ENCODE measurements at regions not wholly inside any gene's neighbourhood (a gene's known extent, or its start where the extent isn't known, plus 50 kb on each side); places are given as distances from the start of the nearest gene placed in this dataset.

DNA sequence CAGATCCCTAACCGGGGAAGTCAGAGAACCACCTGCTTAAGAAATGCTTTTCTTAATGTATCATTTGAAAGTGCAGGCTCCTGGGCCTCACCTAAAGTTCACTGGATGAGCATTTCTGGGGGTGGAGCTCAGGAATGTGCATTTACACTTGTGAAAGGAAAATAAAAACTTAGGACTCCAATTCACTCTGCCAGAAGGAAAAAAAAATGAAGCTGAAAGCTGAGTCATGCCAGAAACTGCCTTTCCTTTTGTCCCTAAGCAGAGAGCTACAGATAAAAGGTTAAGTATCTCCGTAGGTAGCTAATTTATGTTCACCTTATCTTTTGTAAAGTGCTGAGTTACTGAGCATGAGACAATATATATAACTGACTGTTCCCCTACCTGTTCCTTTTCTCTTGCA is 229.5 kb upstream of the MEX3C start:
- Histone ChIP-seq H3K36me3 (no peaks in the 10 kb centered on the region), H3K27ac (replicated peaks in 1 of 4) (no peak overlapping the region), H3K27me3 (no peaks in the 10 kb centered on the region), H3K4me1 (no peaks in the 10 kb centered on the region), H3K4me3 (no peak overlapping the region), H3K9me3 (no peaks in the 10 kb centered on the region)
- intact Hi-C loops (cut with DNase I), result no loop called here
- 67% methylated on average over 2 of the region's 2 CpGs for WGBS
- DNase-seq (ENCODE audit: extremely low spot score), result no peak
- TF ChIP-seq, protein P1, sequence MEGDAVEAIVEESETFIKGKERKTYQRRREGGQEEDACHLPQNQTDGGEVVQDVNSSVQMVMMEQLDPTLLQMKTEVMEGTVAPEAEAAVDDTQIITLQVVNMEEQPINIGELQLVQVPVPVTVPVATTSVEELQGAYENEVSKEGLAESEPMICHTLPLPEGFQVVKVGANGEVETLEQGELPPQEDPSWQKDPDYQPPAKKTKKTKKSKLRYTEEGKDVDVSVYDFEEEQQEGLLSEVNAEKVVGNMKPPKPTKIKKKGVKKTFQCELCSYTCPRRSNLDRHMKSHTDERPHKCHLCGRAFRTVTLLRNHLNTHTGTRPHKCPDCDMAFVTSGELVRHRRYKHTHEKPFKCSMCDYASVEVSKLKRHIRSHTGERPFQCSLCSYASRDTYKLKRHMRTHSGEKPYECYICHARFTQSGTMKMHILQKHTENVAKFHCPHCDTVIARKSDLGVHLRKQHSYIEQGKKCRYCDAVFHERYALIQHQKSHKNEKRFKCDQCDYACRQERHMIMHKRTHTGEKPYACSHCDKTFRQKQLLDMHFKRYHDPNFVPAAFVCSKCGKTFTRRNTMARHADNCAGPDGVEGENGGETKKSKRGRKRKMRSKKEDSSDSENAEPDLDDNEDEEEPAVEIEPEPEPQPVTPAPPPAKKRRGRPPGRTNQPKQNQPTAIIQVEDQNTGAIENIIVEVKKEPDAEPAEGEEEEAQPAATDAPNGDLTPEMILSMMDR (IDR thresholded peaks at IDR 0.05), result no peak

GRCh38 chr18:51429644-51430043 is 232.2 kb upstream of the MEX3C start:
- H3K27me3 ChIP-seq, result no peaks in the 10 kb centered on the region
- TF ChIP-seq EP300 (IDR thresholded peaks at IDR 0.05) (no peak), POLR2A (IDR thresholded peaks at IDR 0.05; ENCODE audit: low read depth) (no peak), POLR2AphosphoS5 (IDR thresholded peaks at IDR 0.05) (no peak)
- TF ChIP-seq, protein P1 (IDR thresholded peaks at IDR 0.05), result no peak
- no peaks in the 10 kb centered on the region for H3K4me1 ChIP-seq
- H3K27ac ChIP-seq (replicated peaks in 1 of 4), result no peak overlapping the region
- no peaks in the 10 kb centered on the region for H3K36me3 ChIP-seq
- no peak for DNase-seq (ENCODE audit: extremely low spot score)
- intact Hi-C loops (cut with DNase I), result no loop called here
- H3K4me3 ChIP-seq, result no peak overlapping the region
- H3K9me3 ChIP-seq, result no peaks in the 10 kb centered on the region

GRCh38 chr18:51430538-51430937 is 233.1 kb upstream of the MEX3C start:
- Histone ChIP-seq H3K4me3 (no peak overlapping the region), H3K4me1 (no peaks in the 10 kb centered on the region), H3K27ac (replicated peaks in 1 of 4) (no peak overlapping the region), H3K27me3 (peaks cover 0 to 3% (median 0%) of the 10 kb centered on the region in 4 donors), H3K36me3 (no peaks in the 10 kb centered on the region), H3K9me3 (no peaks in the 10 kb centered on the region)
- 75% methylated on average over 1 of the region's 1 CpG for WGBS
- no peak for DNase-seq (ENCODE audit: extremely low spot score)
- TF ChIP-seq POLR2AphosphoS5 (IDR thresholded peaks at IDR 0.05) (no peak), POLR2A (IDR thresholded peaks at IDR 0.05; ENCODE audit: low read depth) (no peak), EP300 (IDR thresholded peaks at IDR 0.05) (no peak)
- TF ChIP-seq, protein P1 (IDR thresholded peaks at IDR 0.05), result no peak
- intact Hi-C loops (cut with DNase I), result no loop called here

DNA sequence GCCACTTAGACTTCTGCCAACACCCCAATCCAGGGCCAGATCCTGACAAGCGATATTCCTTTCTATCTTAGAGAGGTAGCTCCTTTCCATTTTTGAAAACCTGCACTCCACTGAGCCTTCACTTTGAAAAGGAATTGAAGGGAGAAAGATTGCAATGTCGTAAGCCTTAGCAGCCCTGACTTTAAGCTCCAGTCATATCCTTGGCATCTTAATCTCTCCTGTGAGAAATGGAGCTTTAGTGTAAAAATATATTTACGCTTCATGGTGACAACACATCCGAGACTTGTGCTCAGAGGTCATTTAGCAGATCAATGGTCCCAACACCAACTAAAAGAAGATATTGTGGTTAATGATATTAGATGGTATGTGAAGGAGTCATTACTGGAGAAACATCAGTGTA is 235.8 kb upstream of the MEX3C start:
- WGBS, result 77% methylated on average over 4 of the region's 4 CpGs
- Histone ChIP-seq H3K27ac (replicated peaks in 1 of 4) (no peak overlapping the region), H3K27me3 (peaks cover 0 to 6% (median 0%) of the 10 kb centered on the region in 4 donors), H3K4me1 (no peaks in the 10 kb centered on the region), H3K9me3 (no peaks in the 10 kb centered on the region), H3K36me3 (no peaks in the 10 kb centered on the region), H3K4me3 (no peak overlapping the region)
- TF ChIP-seq EP300 (IDR thresholded peaks at IDR 0.05) (no peak), POLR2AphosphoS5 (IDR thresholded peaks at IDR 0.05) (no peak), POLR2A (IDR thresholded peaks at IDR 0.05; ENCODE audit: low read depth) (no peak)
- TF ChIP-seq, protein P1 (IDR thresholded peaks at IDR 0.05), result no peak
- intact Hi-C loops (cut with DNase I), result no loop called here
- no peak for DNase-seq (ENCODE audit: extremely low spot score)

DNA sequence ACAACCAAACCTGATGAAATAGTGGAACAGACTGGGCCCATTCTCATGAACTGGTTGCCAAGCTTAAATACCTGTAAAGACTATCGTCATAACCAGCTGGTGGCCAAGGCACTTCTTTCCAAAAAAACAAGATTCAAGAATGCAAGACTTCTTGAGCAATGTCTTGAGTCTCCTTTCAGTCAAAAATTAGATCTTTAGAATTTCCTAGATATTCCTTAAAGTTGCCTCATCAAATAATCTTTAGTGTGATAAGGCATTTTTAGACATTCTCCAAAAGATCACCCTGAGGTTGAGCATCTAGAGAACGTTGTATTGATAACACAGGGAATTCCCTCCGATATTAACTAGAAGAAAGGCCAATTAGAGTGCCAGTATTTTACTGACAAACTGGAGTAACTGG is 236.4 kb upstream of the MEX3C start:
- no peaks in the 10 kb centered on the region for H3K4me1 ChIP-seq
- 79% methylated on average over 3 of the region's 3 CpGs for WGBS
- no peak for DNase-seq (ENCODE audit: extremely low spot score)
- no peak overlapping the region for H3K27ac ChIP-seq (replicated peaks in 1 of 4)
- H3K27me3 ChIP-seq, result peaks cover 0 to 6% (median 0%) of the 10 kb centered on the region in 4 donors
- intact Hi-C loops (cut with DNase I), result no loop called here
- no peaks in the 10 kb centered on the region for H3K36me3 ChIP-seq
- no peak overlapping the region for H3K4me3 ChIP-seq
- TF ChIP-seq, protein P1 (IDR thresholded peaks at IDR 0.05), result no peak
- TF ChIP-seq EP300 (IDR thresholded peaks at IDR 0.05) (no peak), POLR2A (IDR thresholded peaks at IDR 0.05; ENCODE audit: low read depth) (no peak), POLR2AphosphoS5 (IDR thresholded peaks at IDR 0.05) (no peak)
- H3K9me3 ChIP-seq, result no peaks in the 10 kb centered on the region

Data from esophagus muscularis mucosa (tissue), 4 donors.